ENCODE measurements at regions not wholly inside any gene's neighbourhood (a gene's known extent, or its start where the extent isn't known, plus 50 kb on each side); places are given as distances from the start of the nearest gene placed in this dataset.
"Not testable (repeated sequence)": the region's sequence is repeated elsewhere in the genome, so short reads cannot be mapped to it uniquely, and the experiment has no call there.

DNA sequence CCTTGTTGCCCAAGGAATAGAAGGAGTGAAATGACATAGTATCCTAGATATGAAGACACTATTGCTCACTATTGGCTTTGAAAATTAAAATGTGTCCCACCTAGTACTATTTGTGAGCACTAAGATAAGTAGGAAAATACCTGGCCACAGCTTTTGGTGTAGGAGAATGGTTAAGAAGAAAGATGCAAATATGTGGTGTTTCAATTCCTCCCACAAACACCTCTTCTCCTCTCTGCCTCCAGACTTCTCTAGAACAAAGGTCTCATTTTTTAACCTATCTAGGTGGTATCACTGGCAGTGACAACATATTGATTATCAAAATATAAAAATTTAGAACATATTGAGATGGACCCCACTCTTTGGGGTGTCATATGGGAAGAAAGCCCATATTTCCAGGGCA, 929.9 kb upstream of the FANCL start:
- intact Hi-C loops (cut with DNase I): no loop called here
- Histone ChIP-seq H3K4me3 (no peak overlapping the region), H3K4me1 (ENCODE audit: insufficient read depth) (no peaks in the 10 kb centered on the region), H3K9me3 (no peaks in the 10 kb centered on the region), H3K36me3 (no peaks in the 10 kb centered on the region), H3K27ac (no peak overlapping the region), H3K27me3 (no peaks in the 10 kb centered on the region)
- no peak for DNase-seq
- TF ChIP-seq POLR2A (IDR thresholded peaks at IDR 0.05) (no peak), EP300 (IDR thresholded peaks at IDR 0.05) (no peak)
- TF ChIP-seq, protein P1, sequence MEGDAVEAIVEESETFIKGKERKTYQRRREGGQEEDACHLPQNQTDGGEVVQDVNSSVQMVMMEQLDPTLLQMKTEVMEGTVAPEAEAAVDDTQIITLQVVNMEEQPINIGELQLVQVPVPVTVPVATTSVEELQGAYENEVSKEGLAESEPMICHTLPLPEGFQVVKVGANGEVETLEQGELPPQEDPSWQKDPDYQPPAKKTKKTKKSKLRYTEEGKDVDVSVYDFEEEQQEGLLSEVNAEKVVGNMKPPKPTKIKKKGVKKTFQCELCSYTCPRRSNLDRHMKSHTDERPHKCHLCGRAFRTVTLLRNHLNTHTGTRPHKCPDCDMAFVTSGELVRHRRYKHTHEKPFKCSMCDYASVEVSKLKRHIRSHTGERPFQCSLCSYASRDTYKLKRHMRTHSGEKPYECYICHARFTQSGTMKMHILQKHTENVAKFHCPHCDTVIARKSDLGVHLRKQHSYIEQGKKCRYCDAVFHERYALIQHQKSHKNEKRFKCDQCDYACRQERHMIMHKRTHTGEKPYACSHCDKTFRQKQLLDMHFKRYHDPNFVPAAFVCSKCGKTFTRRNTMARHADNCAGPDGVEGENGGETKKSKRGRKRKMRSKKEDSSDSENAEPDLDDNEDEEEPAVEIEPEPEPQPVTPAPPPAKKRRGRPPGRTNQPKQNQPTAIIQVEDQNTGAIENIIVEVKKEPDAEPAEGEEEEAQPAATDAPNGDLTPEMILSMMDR (IDR thresholded peaks at IDR 0.05): no peak

- no peak for DNase-seq
- Histone ChIP-seq H3K9me3 (no peaks in the 10 kb centered on the region), H3K4me3 (no peak overlapping the region), H3K27ac (no peak overlapping the region), H3K36me3 (no peaks in the 10 kb centered on the region), H3K27me3 (no peaks in the 10 kb centered on the region), H3K4me1 (ENCODE audit: insufficient read depth) (no peaks in the 10 kb centered on the region)
- no peak for TF ChIP-seq EP300 (IDR thresholded peaks at IDR 0.05)
- no peak for TF ChIP-seq POLR2A (IDR thresholded peaks at IDR 0.05)
- TF ChIP-seq, protein P1 (IDR thresholded peaks at IDR 0.05): no peak
- WGBS, 3 donors: 79 to 84% (median 79%) methylated on average over 4 of the region's 4 CpGs
- intact Hi-C loops (cut with DNase I): no loop called here
Observed at GRCh38 chr2:59168766-59169165, 927.6 kb upstream of the FANCL start.

GRCh38 chr2:59167514-59167913, 926.4 kb upstream of the FANCL start:
- H3K36me3 ChIP-seq: no peaks in the 10 kb centered on the region
- no peaks in the 10 kb centered on the region for H3K27me3 ChIP-seq
- 58 to 93% (median 81%) methylated on average over 2 of the region's 2 CpGs for WGBS, 3 donors
- no peak overlapping the region for H3K4me3 ChIP-seq
- TF ChIP-seq EP300 (IDR thresholded peaks at IDR 0.05) (no peak), POLR2A (IDR thresholded peaks at IDR 0.05) (no peak)
- TF ChIP-seq, protein P1 (IDR thresholded peaks at IDR 0.05): no peak
- H3K4me1 ChIP-seq (ENCODE audit: insufficient read depth): no peaks in the 10 kb centered on the region
- H3K27ac ChIP-seq: no peak overlapping the region
- H3K9me3 ChIP-seq: no peaks in the 10 kb centered on the region
- intact Hi-C loops (cut with DNase I): no loop called here
- DNase-seq: no peak

GRCh38 chr2:59157908-59158307, 916.8 kb upstream of the FANCL start:
- DNase-seq; H3K4me3 ChIP-seq; H3K9me3 ChIP-seq; H3K36me3 ChIP-seq; H3K27me3 ChIP-seq; H3K27ac ChIP-seq; H3K4me1 ChIP-seq (ENCODE audit: insufficient read depth); intact Hi-C loops (cut with DNase I): not testable (repeated sequence)
- 80 to 98% (median 86%) methylated on average over 1 of the region's 1 CpG for WGBS, 3 donors

GRCh38 chr2:59151805-59152204, 910.7 kb upstream of the FANCL start:
- intact Hi-C loops (cut with DNase I): no loop called here
- Histone ChIP-seq H3K27me3 (no peaks in the 10 kb centered on the region), H3K9me3 (no peaks in the 10 kb centered on the region), H3K4me1 (ENCODE audit: insufficient read depth) (no peaks in the 10 kb centered on the region), H3K27ac (no peak overlapping the region), H3K36me3 (no peaks in the 10 kb centered on the region), H3K4me3 (no peak overlapping the region)
- TF ChIP-seq, protein P1 (IDR thresholded peaks at IDR 0.05): no peak
- TF ChIP-seq EP300 (IDR thresholded peaks at IDR 0.05) (no peak), POLR2A (IDR thresholded peaks at IDR 0.05) (no peak)
- WGBS, 3 donors: 96 to 97% (median 96%) methylated on average over 3 of the region's 3 CpGs
- DNase-seq: no peak
